ENCODE measurements at regions not wholly inside any gene's neighbourhood (a gene's known extent, or its start where the extent isn't known, plus 50 kb on each side); places are given as distances from the start of the nearest gene placed in this dataset.
"Not testable (repeated sequence)": the region's sequence is repeated elsewhere in the genome, so short reads cannot be mapped to it uniquely, and the experiment has no call there.

- Histone ChIP-seq H3K9me2 (ENCODE audit: insufficient read depth) (no peaks in the 10 kb centered on the region), H4K20me1 (replicated peaks; ENCODE audit: insufficient read depth) (no peaks in the 10 kb centered on the region), H3K4me3 (no peak overlapping the region), H3K36me3 (ENCODE audit: insufficient read depth) (no peaks in the 10 kb centered on the region), H2AFZ (no peak overlapping the region), H3F3A (replicated peaks; ENCODE audit: low read depth) (no peaks in the 10 kb centered on the region), H3K4me1 (ENCODE audit: insufficient read depth) (no peaks in the 10 kb centered on the region; the same call in 1 of the 2 replicates), H3K27ac (ENCODE audit: low read depth) (no peak overlapping the region), H3K79me2 (replicated peaks; ENCODE audit: insufficient read depth) (no peaks in the 10 kb centered on the region), H3K27me3 (ENCODE audit: insufficient read depth) (no peaks in the 10 kb centered on the region), H3K4me2 (no peak overlapping the region)
- DNase-seq (ENCODE audit: low spot score) (no peak), ATAC-seq (no peak)
- Mint-ChIP-seq H3K9me3 (peaks cover 14% of the 10 kb centered on the region; the same call in 2 of the 3 replicates), H3K4me1 (peaks cover 6% of the 10 kb centered on the region; the same call in 2 of the 3 replicates), H3K36me3 (ENCODE audit: low read depth) (peaks cover 12% of the 10 kb centered on the region; the same call in 2 of the 3 replicates), H3K4me3 (no peak overlapping the region), H3K27ac (no peak overlapping the region), H3K27me3 (ENCODE audit: insufficient read depth, low read depth, poor library complexity) (peaks cover 3% of the 10 kb centered on the region)
- no peak for TF ChIP-seq REST (IDR thresholded peaks at IDR 0.05; ENCODE audit: unreplicated experiment)
Observed at GRCh38 chr2:144619760-144620159, 99.8 kb upstream of the ZEB2 start.

GRCh38 chr2:144617171-144617570 is 97.3 kb upstream of the ZEB2 start:
- not testable (repeated sequence) for H3K36me3 Mint-ChIP-seq (ENCODE audit: low read depth); H3K4me2 ChIP-seq; H3K27ac ChIP-seq (ENCODE audit: low read depth); H3K79me2 ChIP-seq (replicated peaks; ENCODE audit: insufficient read depth); H4K20me1 ChIP-seq (replicated peaks; ENCODE audit: insufficient read depth); DNase-seq (ENCODE audit: low spot score); H3K4me1 ChIP-seq (ENCODE audit: insufficient read depth); H3K27ac Mint-ChIP-seq; H3K27me3 Mint-ChIP-seq (ENCODE audit: insufficient read depth, low read depth, poor library complexity); H3K4me3 Mint-ChIP-seq; H2AFZ ChIP-seq; H3K4me1 Mint-ChIP-seq; H3K4me3 ChIP-seq; H3K9me2 ChIP-seq (ENCODE audit: insufficient read depth); H3K9me3 Mint-ChIP-seq; H3F3A ChIP-seq (replicated peaks; ENCODE audit: low read depth); H3K36me3 ChIP-seq (ENCODE audit: insufficient read depth); ATAC-seq; H3K27me3 ChIP-seq (ENCODE audit: insufficient read depth)

- H3K4me1 ChIP-seq (ENCODE audit: insufficient read depth): no peaks in the 10 kb centered on the region; the same call in 1 of the 2 replicates
- Mint-ChIP-seq H3K9me3 (peaks cover 3% of the 10 kb centered on the region; the same call in 1 of the 3 replicates), H3K36me3 (ENCODE audit: low read depth) (peaks cover 2% of the 10 kb centered on the region; the same call in 2 of the 3 replicates), H3K4me3 (no peak overlapping the region), H3K27ac (no peak overlapping the region), H3K4me1 (peaks cover 6% of the 10 kb centered on the region; the same call in 2 of the 3 replicates), H3K27me3 (ENCODE audit: insufficient read depth, low read depth, poor library complexity) (no peaks in the 10 kb centered on the region)
- H3K27ac ChIP-seq (ENCODE audit: low read depth): no peak overlapping the region
- DNase-seq (ENCODE audit: low spot score) (no peak), ATAC-seq (no peak)
- no peak overlapping the region for H3K4me3 ChIP-seq
- no peaks in the 10 kb centered on the region for H3F3A ChIP-seq (replicated peaks; ENCODE audit: low read depth)
- H3K27me3 ChIP-seq (ENCODE audit: insufficient read depth): no peaks in the 10 kb centered on the region
- no peaks in the 10 kb centered on the region for H4K20me1 ChIP-seq (replicated peaks; ENCODE audit: insufficient read depth)
- no peak overlapping the region for H2AFZ ChIP-seq
- no peaks in the 10 kb centered on the region for H3K36me3 ChIP-seq (ENCODE audit: insufficient read depth)
- peaks cover 2% of the 10 kb centered on the region; the same call in 1 of the 2 replicates for H3K9me2 ChIP-seq (ENCODE audit: insufficient read depth)
- no peak overlapping the region for H3K4me2 ChIP-seq
- H3K79me2 ChIP-seq (replicated peaks; ENCODE audit: insufficient read depth): no peaks in the 10 kb centered on the region
- TF ChIP-seq JUNB (IDR thresholded peaks at IDR 0.05; ENCODE audit: unreplicated experiment) (no peak), NANOG (IDR thresholded peaks at IDR 0.05; ENCODE audit: borderline replicate concordance) (no peak), CREB1 (CRISPR knock-in tag; IDR thresholded peaks at IDR 0.05; ENCODE audit: low read depth) (no peak), CTCF (conservative IDR thresholded peaks at IDR 0.05; ENCODE audit: low read depth in 2 of 2) (no peak)
Observed at GRCh38 chr2:144615866-144616565, 96.1 kb upstream of the ZEB2 start.

Measured in GM23338 (cell line).